ENCODE measurements at regions not wholly inside any gene's neighbourhood (a gene's known extent, or its start where the extent isn't known, plus 50 kb on each side); places are given as distances from the start of the nearest gene placed in this dataset.

GRCh38 chr17:33371377-33371776 lies 78.3 kb upstream of the ASIC2 start (continued):
- TF ChIP-seq HNF4A (conservative IDR thresholded peaks at IDR 0.05) (no peak), FOXA2 (IDR thresholded peaks at IDR 0.05) (no peak)

DNA sequence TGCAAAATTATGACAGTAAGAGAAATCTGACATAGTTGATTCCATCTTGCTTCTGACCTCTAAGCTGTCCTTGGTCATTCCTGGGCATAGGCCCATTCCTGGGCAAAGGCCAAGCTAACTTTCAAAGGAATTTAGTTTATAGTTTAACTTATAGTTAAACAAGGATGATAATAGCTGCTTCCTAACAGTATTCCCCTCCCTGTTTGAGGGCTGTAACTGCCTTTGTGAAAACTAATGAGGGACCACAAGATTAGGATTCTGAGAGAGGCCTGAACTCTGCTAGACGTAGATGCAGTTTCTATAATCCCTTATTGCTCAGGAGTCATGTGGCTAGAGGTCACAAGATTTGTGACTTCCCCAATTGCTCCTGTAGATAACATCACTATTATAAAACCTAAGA lies 80.2 kb upstream of the ASIC2 start:
- Histone ChIP-seq H3K9me3 (ENCODE audit: control insufficient read depth in 4 of 4, low read length in 3 of 4) (no peaks in the 10 kb centered on the region), H3K4me3 (ENCODE audit: low read depth in 1 of 3, low read length in 3 of 3) (no peak overlapping the region), H3K9ac (ENCODE audit: low read depth in 1 of 2, low read length in 2 of 2) (no peak overlapping the region), H3K36me3 (ENCODE audit: control insufficient read depth in 4 of 4, insufficient read depth in 3 of 4, low read depth in 1 of 4, low read length in 3 of 4) (no peaks in the 10 kb centered on the region), H3K27ac (ENCODE audit: low read depth in 1 of 2, low read length in 2 of 2) (no peak overlapping the region), H3K27me3 (ENCODE audit: control insufficient read depth in 4 of 4, insufficient read depth in 4 of 4, low read length in 3 of 4) (no peaks in the 10 kb centered on the region), H3K4me1 (ENCODE audit: control insufficient read depth in 4 of 4, insufficient read depth in 4 of 4, low read length in 3 of 4) (no peaks in the 10 kb centered on the region)
- WGBS = 74% methylated on average over 1 of the region's 1 CpG
- DNase-seq (ENCODE audit: low spot score) = no peak
- TF ChIP-seq, protein P1, sequence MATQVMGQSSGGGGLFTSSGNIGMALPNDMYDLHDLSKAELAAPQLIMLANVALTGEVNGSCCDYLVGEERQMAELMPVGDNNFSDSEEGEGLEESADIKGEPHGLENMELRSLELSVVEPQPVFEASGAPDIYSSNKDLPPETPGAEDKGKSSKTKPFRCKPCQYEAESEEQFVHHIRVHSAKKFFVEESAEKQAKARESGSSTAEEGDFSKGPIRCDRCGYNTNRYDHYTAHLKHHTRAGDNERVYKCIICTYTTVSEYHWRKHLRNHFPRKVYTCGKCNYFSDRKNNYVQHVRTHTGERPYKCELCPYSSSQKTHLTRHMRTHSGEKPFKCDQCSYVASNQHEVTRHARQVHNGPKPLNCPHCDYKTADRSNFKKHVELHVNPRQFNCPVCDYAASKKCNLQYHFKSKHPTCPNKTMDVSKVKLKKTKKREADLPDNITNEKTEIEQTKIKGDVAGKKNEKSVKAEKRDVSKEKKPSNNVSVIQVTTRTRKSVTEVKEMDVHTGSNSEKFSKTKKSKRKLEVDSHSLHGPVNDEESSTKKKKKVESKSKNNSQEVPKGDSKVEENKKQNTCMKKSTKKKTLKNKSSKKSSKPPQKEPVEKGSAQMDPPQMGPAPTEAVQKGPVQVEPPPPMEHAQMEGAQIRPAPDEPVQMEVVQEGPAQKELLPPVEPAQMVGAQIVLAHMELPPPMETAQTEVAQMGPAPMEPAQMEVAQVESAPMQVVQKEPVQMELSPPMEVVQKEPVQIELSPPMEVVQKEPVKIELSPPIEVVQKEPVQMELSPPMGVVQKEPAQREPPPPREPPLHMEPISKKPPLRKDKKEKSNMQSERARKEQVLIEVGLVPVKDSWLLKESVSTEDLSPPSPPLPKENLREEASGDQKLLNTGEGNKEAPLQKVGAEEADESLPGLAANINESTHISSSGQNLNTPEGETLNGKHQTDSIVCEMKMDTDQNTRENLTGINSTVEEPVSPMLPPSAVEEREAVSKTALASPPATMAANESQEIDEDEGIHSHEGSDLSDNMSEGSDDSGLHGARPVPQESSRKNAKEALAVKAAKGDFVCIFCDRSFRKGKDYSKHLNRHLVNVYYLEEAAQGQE (IDR thresholded peaks at IDR 0.05) = no peak
- TF ChIP-seq JUND (IDR thresholded peaks at IDR 0.05) (no peak), YY1 (IDR thresholded peaks at IDR 0.05) (no peak), FOXA2 (IDR thresholded peaks at IDR 0.05) (no peak), RAD21 (IDR thresholded peaks at IDR 0.05) (no peak), FOXA1 (IDR thresholded peaks at IDR 0.05) (no peak)
- TF ChIP-seq, protein P2, sequence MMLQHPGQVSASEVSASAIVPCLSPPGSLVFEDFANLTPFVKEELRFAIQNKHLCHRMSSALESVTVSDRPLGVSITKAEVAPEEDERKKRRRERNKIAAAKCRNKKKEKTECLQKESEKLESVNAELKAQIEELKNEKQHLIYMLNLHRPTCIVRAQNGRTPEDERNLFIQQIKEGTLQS (IDR thresholded peaks at IDR 0.05) = no peak

DNA sequence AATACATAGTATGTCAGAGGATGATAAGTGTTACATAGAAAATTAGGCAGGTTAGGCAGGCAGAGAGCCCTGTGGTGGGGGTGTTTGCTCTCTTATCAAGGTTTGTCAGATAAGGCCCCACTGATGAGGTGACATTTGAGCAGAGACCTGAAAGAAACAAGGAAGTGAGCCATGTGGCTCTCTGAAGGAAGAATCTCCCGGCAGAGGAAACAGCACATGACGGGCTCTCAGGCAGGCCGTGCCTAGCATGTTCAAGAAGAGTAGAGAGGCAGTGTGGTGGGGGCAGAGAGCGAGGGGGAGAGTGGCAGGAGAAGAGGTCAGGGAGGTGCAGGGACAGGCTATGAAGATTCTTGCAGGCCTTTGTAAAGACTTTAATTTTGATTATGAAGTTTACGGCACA lies 82.0 kb upstream of the ASIC2 start:
- WGBS = 70% methylated on average over 5 of the region's 5 CpGs
- no peak for DNase-seq (ENCODE audit: low spot score)
- H3K36me3 ChIP-seq (ENCODE audit: control insufficient read depth in 4 of 4, insufficient read depth in 3 of 4, low read depth in 1 of 4, low read length in 3 of 4) = no peaks in the 10 kb centered on the region

More for the DNA sequence above, 82.0 kb upstream of the ASIC2 start:
- H3K27ac ChIP-seq (ENCODE audit: low read depth in 1 of 2, low read length in 2 of 2) = no peak overlapping the region
- no peaks in the 10 kb centered on the region for H3K27me3 ChIP-seq (ENCODE audit: control insufficient read depth in 4 of 4, insufficient read depth in 4 of 4, low read length in 3 of 4)
- no peak for TF ChIP-seq YY1 (IDR thresholded peaks at IDR 0.05)
- TF ChIP-seq NR2F2 (IDR thresholded peaks at IDR 0.05) = no peak
- TF ChIP-seq, protein P2 (IDR thresholded peaks at IDR 0.05) = no peak
- no peak for TF ChIP-seq RAD21 (IDR thresholded peaks at IDR 0.05)
- TF ChIP-seq TAF1 (conservative IDR thresholded peaks at IDR 0.05) = no peak
- TF ChIP-seq RXRA (IDR thresholded peaks at IDR 0.05) = no peak
- no peak for TF ChIP-seq JUND (IDR thresholded peaks at IDR 0.05)
- no peak for TF ChIP-seq ZBTB33 (IDR thresholded peaks at IDR 0.05)
- no peak for TF ChIP-seq EGR1 (IDR thresholded peaks at IDR 0.05; ENCODE audit: low read depth in 2 of 2)
- TF ChIP-seq HNF4G (IDR thresholded peaks at IDR 0.05) = no peak
- H3K9ac ChIP-seq (ENCODE audit: low read depth in 1 of 2, low read length in 2 of 2) = no peak overlapping the region
- no peak overlapping the region for H3K4me3 ChIP-seq (ENCODE audit: low read depth in 1 of 3, low read length in 3 of 3)
- no peaks in the 10 kb centered on the region for H3K4me1 ChIP-seq (ENCODE audit: control insufficient read depth in 4 of 4, insufficient read depth in 4 of 4, low read length in 3 of 4)
- no peaks in the 10 kb centered on the region for H3K9me3 ChIP-seq (ENCODE audit: control insufficient read depth in 4 of 4, low read length in 3 of 4)

Measured in liver (tissue), 7 donors.